ENCODE measurements at regions not wholly inside any gene's neighbourhood (a gene's known extent, or its start where the extent isn't known, plus 50 kb on each side); places are given as distances from the start of the nearest gene placed in this dataset.

GRCh38 chr5:164651546-164652275 lies 1146.3 kb downstream of the MAT2B start:
- DNase-seq, result no peak

GRCh38 chr5:164652276-164652660 lies 1146.8 kb downstream of the MAT2B start:
- no peak for DNase-seq

GRCh38 chr5:164663198-164663989 lies 1158.0 kb downstream of the MAT2B start:
- no peak for DNase-seq

GRCh38 chr5:164671640-164672039 lies 1166.2 kb downstream of the MAT2B start:
- no peak for DNase-seq

- DNase-seq, result no peak
Observed at GRCh38 chr5:164672205-164672604, 1166.8 kb downstream of the MAT2B start.

GRCh38 chr5:164672931-164673694 lies 1167.7 kb downstream of the MAT2B start:
- DNase-seq, result no peak

GRCh38 chr5:164679461-164679860 lies 1174.0 kb downstream of the MAT2B start:
- DNase-seq, result no peak

- DNase-seq, result no peak
Observed at GRCh38 chr5:164680216-164680615, 1174.8 kb downstream of the MAT2B start.

- DNase-seq, result no peak
Observed at GRCh38 chr5:164680812-164681520, 1175.5 kb downstream of the MAT2B start.

GRCh38 chr5:164687391-164687790 lies 1182.0 kb downstream of the MAT2B start:
- no peak for DNase-seq

- no peak for DNase-seq
Observed at GRCh38 chr5:164688437-164688836, 1183.0 kb downstream of the MAT2B start.

- no peak for DNase-seq
Observed at GRCh38 chr5:164708831-164709230, 1203.4 kb downstream of the MAT2B start.

- DNase-seq, result no peak
Observed at GRCh38 chr5:164713682-164714081, 1208.3 kb downstream of the MAT2B start.

GRCh38 chr5:164721116-164721515 lies 1215.7 kb downstream of the MAT2B start:
- DNase-seq, result no peak

GRCh38 chr5:164721656-164722055 lies 1216.2 kb downstream of the MAT2B start:
- DNase-seq, result no peak

- DNase-seq, result no peak
Observed at GRCh38 chr5:164722702-164723101, 1217.3 kb downstream of the MAT2B start.

GRCh38 chr5:164727012-164727411 lies 1221.6 kb downstream of the MAT2B start:
- no peak for DNase-seq

- DNase-seq, result no peak
Observed at GRCh38 chr5:164728733-164729132, 1223.3 kb downstream of the MAT2B start.

GRCh38 chr5:164735334-164735733 lies 1229.9 kb downstream of the MAT2B start:
- no peak for DNase-seq

- no peak for DNase-seq
Observed at GRCh38 chr5:164741376-164741775, 1236.0 kb downstream of the MAT2B start.

- no peak for DNase-seq
Observed at GRCh38 chr5:164742025-164742424, 1236.6 kb downstream of the MAT2B start.

GRCh38 chr5:164746723-164747122 lies 1241.3 kb downstream of the MAT2B start:
- no peak for DNase-seq

- DNase-seq, result no peak
Observed at GRCh38 chr5:164747371-164747770, 1242.0 kb downstream of the MAT2B start.
